Hippocampal formation (tissue), 2 donors: ENCODE measurements at regions not wholly inside any gene's neighbourhood (a gene's known extent, or its start where the extent isn't known, plus 50 kb on each side); places are given as distances from the start of the nearest gene placed in this dataset.

Experiments used
- DNase-seq, 2 donors: peaks; one replicate each; lab custom pipeline; 2025; lab: John Stamatoyannopoulos, UW

GRCh38 chr10:83037653-83038052 lies 1101.7 kb upstream of the GHITM start:
- no peak for DNase-seq

- no peak for DNase-seq
These were observed 1100.7 kb upstream of the GHITM start for GRCh38 chr10:83038631-83039030.

- no peak for DNase-seq
These were observed 1093.6 kb upstream of the GHITM start for GRCh38 chr10:83045731-83046130.

GRCh38 chr10:83050815-83051214 lies 1088.5 kb upstream of the GHITM start:
- no peak for DNase-seq

- DNase-seq: no peak
These were observed 1076.4 kb upstream of the GHITM start for GRCh38 chr10:83062871-83063270.

- DNase-seq: no peak
These were observed 1065.8 kb upstream of the GHITM start for GRCh38 chr10:83073472-83073871.

- DNase-seq: no peak
These were observed 1064.1 kb upstream of the GHITM start for GRCh38 chr10:83075016-83075814.

- DNase-seq: no peak
These were observed 1063.4 kb upstream of the GHITM start for GRCh38 chr10:83075815-83076355.

- DNase-seq: no peak
These were observed 1062.9 kb upstream of the GHITM start for GRCh38 chr10:83076443-83076842.

GRCh38 chr10:83078160-83078559 lies 1061.1 kb upstream of the GHITM start:
- no peak for DNase-seq

- DNase-seq: no peak
These were observed 1060.7 kb upstream of the GHITM start for GRCh38 chr10:83078645-83079044.

- peak in 1 of 2 donors; percentile 56 for DNase-seq
These were observed 1055.5 kb upstream of the GHITM start for GRCh38 chr10:83083831-83084230.

- DNase-seq: no peak
These were observed 1050.0 kb upstream of the GHITM start for GRCh38 chr10:83089335-83089734.

GRCh38 chr10:83104616-83105015 lies 1034.7 kb upstream of the GHITM start:
- DNase-seq: no peak

- DNase-seq: no peak
These were observed 1030.6 kb upstream of the GHITM start for GRCh38 chr10:83108565-83109333.

- DNase-seq: no peak
These were observed 1020.0 kb upstream of the GHITM start for GRCh38 chr10:83119346-83119745.

- DNase-seq: no peak
These were observed 1017.0 kb upstream of the GHITM start for GRCh38 chr10:83122336-83122735.

GRCh38 chr10:83127942-83128575 lies 1011.2 kb upstream of the GHITM start:
- no peak for DNase-seq

- no peak for DNase-seq
These were observed 998.5 kb upstream of the GHITM start for GRCh38 chr10:83140811-83141210.

- DNase-seq: no peak
These were observed 997.2 kb upstream of the GHITM start for GRCh38 chr10:83142074-83142563.

GRCh38 chr10:83144461-83144860 lies 994.8 kb upstream of the GHITM start:
- no peak for DNase-seq

GRCh38 chr10:83153714-83154113 lies 985.6 kb upstream of the GHITM start:
- no peak for DNase-seq
